ENCODE measurements at regions not wholly inside any gene's neighbourhood (a gene's known extent, or its start where the extent isn't known, plus 50 kb on each side); places are given as distances from the start of the nearest gene placed in this dataset.
"Not testable (repeated sequence)": the region's sequence is repeated elsewhere in the genome, so short reads cannot be mapped to it uniquely, and the experiment has no call there.

DNA sequence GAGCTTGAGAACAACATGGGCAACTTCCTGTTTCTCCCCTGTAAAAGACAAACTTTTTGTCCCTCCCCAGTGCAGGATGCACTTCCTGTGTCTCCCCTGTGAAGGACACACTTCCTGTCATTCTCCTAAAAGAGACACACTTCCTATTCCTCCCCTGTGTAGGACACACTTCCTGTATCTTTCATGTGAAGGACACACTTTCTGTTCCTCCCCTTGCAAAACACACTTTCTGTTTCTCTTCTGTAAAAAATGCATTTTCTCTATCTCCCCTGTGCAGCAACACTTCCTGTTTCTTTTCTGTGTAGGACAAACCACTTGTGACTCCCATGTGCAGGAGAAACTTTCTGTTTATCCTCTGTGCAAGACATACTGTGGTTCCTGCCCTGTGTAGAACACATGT, 488.6 kb upstream of the USP9Y start:
- no peak overlapping the region for H3K4me3 Mint-ChIP-seq
- no peaks in the 10 kb centered on the region for H3K27me3 Mint-ChIP-seq
- no peak for ATAC-seq
- peaks cover 26% of the 10 kb centered on the region for H3K36me3 Mint-ChIP-seq
- H3K27ac Mint-ChIP-seq: no peak overlapping the region
- H3K4me1 Mint-ChIP-seq: peaks cover 51% of the 10 kb centered on the region
- peaks cover 51% of the 10 kb centered on the region for H3K9me3 Mint-ChIP-seq

DNA sequence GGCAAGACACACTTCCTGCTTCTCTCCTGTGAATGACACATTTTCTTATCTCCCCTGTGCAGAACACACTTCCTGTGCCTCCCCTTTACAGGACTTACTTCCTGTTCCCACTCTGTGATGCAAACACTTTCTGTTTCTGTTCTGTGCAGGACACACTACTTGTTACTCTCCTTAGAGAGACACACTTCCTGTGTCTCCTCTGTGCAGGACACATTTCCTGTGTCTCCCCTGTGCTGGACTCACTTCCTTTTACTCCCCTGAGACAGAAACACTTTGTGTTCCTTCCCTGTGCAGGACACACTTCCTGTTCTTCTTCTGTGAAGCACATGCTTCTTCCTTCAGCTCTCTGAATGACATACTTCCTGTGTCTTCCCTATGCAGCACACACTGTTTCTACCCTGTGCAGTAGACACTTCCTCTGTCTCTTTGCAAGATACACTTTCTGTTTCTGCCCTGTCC, 485.4 kb upstream of the USP9Y start:
- H3K27ac Mint-ChIP-seq: no peak overlapping the region
- H3K27me3 Mint-ChIP-seq: no peaks in the 10 kb centered on the region
- H3K4me1 Mint-ChIP-seq: peaks cover 62% of the 10 kb centered on the region
- ATAC-seq: no peak
- peaks cover 60% of the 10 kb centered on the region for H3K9me3 Mint-ChIP-seq
- H3K36me3 Mint-ChIP-seq: peaks cover 26% of the 10 kb centered on the region
- no peak overlapping the region for H3K4me3 Mint-ChIP-seq

DNA sequence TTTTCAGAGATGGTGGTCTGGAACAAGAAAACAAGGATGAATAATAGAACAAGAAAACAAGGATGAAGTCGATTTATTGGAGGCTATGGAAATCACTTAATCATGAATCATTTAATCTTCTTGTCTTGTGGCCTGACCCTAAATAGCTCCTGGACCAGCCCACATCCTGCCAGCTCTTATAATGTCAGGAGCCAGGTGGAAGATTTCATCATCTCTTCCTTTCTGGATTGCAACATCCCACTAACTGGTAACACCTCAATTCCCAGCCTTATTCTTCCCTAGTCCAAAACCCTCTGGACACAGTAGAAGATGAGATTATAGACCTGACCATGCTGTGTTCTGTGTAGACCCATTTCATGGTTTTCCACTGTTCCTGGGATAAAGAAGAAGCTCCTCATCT, 470.1 kb upstream of the USP9Y start:
- ATAC-seq: no peak
- no peaks in the 10 kb centered on the region for H3K9me3 Mint-ChIP-seq
- no peaks in the 10 kb centered on the region for H3K27me3 Mint-ChIP-seq
- H3K27ac Mint-ChIP-seq: no peak overlapping the region
- H3K4me1 Mint-ChIP-seq: no peaks in the 10 kb centered on the region
- no peaks in the 10 kb centered on the region for H3K36me3 Mint-ChIP-seq
- H3K4me3 Mint-ChIP-seq: no peak overlapping the region

DNA sequence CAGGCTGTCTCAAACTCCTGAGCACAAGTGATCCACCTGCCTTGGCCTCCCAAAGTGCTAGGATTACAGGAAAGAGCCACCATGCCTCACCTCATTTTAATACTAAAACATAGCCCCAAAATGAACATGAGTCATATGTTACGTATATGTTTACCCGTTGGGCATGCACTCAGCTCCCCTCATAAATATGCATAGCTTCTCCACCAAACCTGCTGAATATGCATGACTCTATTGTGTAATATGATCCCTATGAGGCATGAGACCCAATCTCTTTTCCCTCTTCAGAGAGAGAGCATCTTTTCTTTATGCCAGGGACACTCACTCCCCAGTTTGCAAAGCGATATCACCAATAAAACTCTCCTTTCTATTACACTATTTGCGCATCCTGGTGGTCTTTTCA, 464.6 kb upstream of the USP9Y start:
- H3K4me1 Mint-ChIP-seq: no peaks in the 10 kb centered on the region
- H3K27ac Mint-ChIP-seq: no peak overlapping the region
- H3K27me3 Mint-ChIP-seq: no peaks in the 10 kb centered on the region
- H3K9me3 Mint-ChIP-seq: no peaks in the 10 kb centered on the region
- ATAC-seq: no peak
- H3K36me3 Mint-ChIP-seq: no peaks in the 10 kb centered on the region
- no peak overlapping the region for H3K4me3 Mint-ChIP-seq

DNA sequence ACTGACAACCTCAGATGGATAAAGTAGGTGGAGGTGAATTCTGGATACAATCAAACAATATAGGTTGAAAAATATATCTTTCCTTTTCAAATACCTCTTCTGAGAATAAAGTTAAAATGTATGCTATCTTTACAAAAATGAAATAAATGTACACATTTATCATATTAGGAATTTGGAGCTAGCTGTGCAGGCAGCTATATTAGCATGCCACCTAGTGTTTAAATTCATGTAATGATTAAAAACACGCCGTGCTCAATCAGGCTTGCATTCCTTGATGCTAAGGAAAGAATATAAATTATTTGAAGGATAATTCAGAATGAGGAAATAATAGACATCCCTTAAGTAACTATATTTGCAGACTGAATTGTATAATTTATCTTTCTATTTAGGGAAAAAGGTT, 460.7 kb upstream of the USP9Y start:
- H3K9me3 Mint-ChIP-seq, H3K27ac Mint-ChIP-seq, H3K36me3 Mint-ChIP-seq, H3K27me3 Mint-ChIP-seq, H3K4me3 Mint-ChIP-seq, ATAC-seq, H3K4me1 Mint-ChIP-seq: not testable (repeated sequence)

DNA sequence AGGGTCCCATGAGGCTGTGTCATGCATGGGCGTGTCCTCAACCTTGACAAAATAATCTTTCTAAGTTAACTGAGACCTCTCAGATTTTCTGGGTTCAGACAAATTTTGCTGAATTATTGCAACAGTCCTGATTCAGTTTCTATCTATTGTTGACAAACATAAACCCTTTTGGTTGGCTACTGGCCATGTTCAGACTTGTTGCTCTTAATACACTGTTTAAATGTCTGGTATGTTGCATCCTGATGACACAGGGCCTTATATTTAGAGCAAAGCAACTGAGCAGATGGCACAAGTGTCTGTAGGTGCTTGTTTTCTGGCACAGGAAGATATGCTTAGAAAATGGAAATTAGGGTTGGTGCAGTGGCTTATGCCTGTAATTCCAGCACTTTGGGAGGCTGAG, 456.9 kb upstream of the USP9Y start:
- Mint-ChIP-seq H3K27me3 (no peaks in the 10 kb centered on the region), H3K36me3 (no peaks in the 10 kb centered on the region), H3K4me1 (no peaks in the 10 kb centered on the region), H3K4me3 (no peak overlapping the region), H3K9me3 (no peaks in the 10 kb centered on the region), H3K27ac (no peak overlapping the region)
- no peak for ATAC-seq

DNA sequence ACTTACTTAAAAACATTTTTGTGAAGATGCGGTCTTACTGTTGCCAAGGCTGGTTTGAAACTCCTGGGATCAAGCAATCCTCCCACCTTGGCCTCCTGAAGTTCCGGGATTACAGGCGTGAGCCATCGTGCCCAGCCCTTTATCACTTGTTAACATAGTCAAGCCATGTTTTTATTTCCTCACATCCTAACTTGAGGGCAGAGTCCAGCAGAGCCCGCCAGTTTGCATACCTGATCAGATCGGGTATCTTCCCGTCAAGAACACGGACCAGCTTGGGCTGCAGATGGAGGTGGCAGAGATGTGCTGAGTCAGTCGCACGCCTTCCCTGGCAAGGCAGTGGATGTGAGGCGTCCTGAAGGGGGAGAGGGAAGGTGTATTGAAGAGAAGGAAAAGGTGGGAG, 447.3 kb upstream of the USP9Y start:
- H3K4me1 Mint-ChIP-seq: no peaks in the 10 kb centered on the region
- H3K9me3 Mint-ChIP-seq: peaks cover 6% of the 10 kb centered on the region
- no peak overlapping the region for H3K4me3 Mint-ChIP-seq
- no peaks in the 10 kb centered on the region for H3K27me3 Mint-ChIP-seq
- no peaks in the 10 kb centered on the region for H3K36me3 Mint-ChIP-seq
- H3K27ac Mint-ChIP-seq: no peak overlapping the region
- ATAC-seq: no peak

DNA sequence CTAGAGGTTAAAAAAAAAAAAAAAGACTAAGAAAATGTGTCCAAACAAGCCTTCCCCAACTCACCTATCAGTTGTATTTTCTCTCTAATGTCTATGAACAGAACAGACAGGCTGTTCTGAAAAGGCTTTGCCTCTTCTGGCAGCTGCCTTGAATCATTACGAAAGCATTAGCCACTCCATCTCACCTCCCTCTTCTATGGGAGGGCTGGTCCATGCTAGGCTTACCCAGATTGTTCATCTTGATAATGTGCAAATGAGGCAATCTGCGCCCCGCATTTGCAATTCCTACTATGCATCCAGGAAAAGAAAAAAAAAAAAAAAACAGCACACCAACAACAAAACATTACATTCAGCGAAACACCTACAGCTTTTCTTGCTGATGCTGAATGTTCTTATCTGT, 429.9 kb upstream of the USP9Y start:
- no peak overlapping the region for H3K27ac Mint-ChIP-seq
- no peak overlapping the region for H3K4me3 Mint-ChIP-seq
- H3K27me3 Mint-ChIP-seq: no peaks in the 10 kb centered on the region
- ATAC-seq: no peak
- no peaks in the 10 kb centered on the region for H3K9me3 Mint-ChIP-seq
- no peaks in the 10 kb centered on the region for H3K4me1 Mint-ChIP-seq
- H3K36me3 Mint-ChIP-seq: no peaks in the 10 kb centered on the region

DNA sequence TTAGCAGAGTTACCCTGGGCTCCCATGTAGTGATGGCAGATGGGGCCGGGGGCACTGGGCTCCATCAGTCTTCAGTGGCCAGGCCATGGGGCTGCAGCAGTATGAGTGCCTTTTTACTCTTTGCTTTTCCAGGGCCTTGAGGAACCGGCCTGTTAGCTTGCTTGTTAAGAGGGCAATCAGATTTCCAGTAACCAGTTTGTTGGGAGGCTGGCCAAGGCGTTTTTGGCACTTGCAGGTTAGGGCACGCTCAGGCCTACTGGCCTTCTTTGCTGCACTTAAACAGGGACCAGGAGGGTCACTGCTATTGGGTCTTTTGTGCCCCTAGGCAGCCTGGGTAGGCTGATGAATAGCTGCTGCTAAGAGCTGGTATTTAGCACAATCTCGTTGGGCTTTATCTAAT, 415.4 kb upstream of the USP9Y start:
- no peaks in the 10 kb centered on the region for H3K36me3 Mint-ChIP-seq
- H3K4me1 Mint-ChIP-seq: peaks cover 12% of the 10 kb centered on the region
- H3K4me3 Mint-ChIP-seq: no peak overlapping the region
- ATAC-seq: no peak
- H3K27ac Mint-ChIP-seq: no peak overlapping the region
- H3K27me3 Mint-ChIP-seq: peaks cover 8% of the 10 kb centered on the region
- H3K9me3 Mint-ChIP-seq: peaks cover 13% of the 10 kb centered on the region

DNA sequence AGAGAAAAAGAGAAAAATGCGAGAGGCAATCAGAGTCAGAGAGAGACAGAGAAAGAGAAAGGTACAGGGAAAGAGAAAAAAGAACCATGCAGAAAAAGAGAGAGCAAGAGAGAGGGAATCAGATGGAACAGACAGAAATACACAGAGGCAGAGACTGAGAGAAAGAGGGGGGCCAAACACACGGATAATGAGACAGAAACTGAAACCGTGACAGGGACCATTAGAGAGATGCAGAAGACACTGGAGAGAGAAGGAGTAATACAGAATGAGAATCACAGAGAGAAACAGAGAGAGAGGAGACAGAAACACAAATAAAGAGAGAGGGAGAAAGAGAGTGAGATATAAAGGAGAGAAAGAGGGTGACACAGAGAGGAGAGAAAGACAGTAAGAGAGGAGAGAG, 412.1 kb upstream of the USP9Y start:
- Mint-ChIP-seq H3K4me1 (peaks cover 12% of the 10 kb centered on the region), H3K27ac (no peak overlapping the region), H3K9me3 (peaks cover 9% of the 10 kb centered on the region), H3K27me3 (peaks cover 8% of the 10 kb centered on the region), H3K4me3 (no peak overlapping the region), H3K36me3 (no peaks in the 10 kb centered on the region)
- no peak for ATAC-seq

DNA sequence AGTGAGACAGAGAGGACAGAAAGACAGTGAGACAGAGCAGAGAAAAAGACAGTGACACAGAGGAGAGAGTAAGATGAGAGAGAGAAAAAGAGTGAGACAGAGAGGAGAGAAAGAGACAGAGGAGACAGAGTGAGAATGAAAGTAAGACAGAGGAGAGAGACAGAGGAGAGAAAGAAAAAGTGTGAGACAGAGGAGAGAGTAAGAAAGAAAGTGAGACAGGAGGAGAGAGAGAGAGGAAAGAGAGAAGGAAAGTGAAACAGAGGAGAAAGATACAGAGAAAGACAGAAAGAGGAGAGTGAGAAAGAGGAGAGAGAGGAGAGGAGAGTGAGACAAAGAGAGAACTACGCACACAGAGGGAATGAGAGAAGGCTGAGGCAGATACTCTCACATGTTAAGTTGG, 411.6 kb upstream of the USP9Y start:
- H3K27me3 Mint-ChIP-seq: peaks cover 8% of the 10 kb centered on the region

DNA sequence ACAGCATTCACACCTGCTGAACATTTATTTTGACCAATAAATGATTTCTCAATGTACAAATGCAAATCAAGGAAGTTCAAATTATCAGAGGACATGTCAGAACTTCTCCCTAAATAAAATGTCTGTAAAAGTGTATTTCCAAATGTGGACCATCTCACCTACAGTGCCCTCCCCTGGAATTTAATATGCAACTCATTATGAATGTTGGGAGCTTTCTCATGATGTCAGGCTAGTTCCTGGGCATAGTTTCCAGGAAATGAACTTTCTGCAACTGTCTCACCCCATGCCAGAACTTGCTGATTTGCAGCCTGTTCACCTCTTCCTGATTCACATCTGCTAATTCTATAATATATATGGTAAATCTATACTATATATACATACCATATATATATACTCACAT, 408.5 kb upstream of the USP9Y start:
- Mint-ChIP-seq H3K27ac (no peak overlapping the region), H3K36me3 (no peaks in the 10 kb centered on the region), H3K4me1 (peaks cover 12% of the 10 kb centered on the region), H3K27me3 (no peaks in the 10 kb centered on the region), H3K9me3 (no peaks in the 10 kb centered on the region), H3K4me3 (no peak overlapping the region)
- no peak for ATAC-seq

More for the DNA sequence above, 411.6 kb upstream of the USP9Y start:
- Mint-ChIP-seq H3K9me3 (peaks cover 6% of the 10 kb centered on the region), H3K27ac (no peak overlapping the region), H3K36me3 (no peaks in the 10 kb centered on the region), H3K4me1 (peaks cover 12% of the 10 kb centered on the region), H3K4me3 (no peak overlapping the region)
- ATAC-seq: no peak

DNA sequence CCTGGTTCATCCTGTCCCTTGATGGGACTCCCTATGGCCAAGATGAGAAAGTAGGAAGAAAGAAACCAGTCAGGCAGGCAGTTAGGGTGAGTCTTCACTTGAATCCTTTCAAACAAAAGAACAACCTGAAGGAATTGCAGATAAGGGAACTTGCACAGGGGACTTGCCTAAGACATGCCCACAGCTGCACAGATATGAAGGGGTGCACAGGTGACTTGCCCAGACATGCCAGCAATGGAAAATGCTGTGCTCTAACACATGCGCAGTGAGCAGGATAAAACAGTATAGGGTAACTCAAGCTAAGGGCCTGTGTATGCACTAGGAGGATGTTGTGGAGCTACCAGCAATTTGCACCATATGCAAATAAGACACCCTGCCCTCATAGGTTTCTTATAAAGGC, 404.6 kb upstream of the USP9Y start:
- Mint-ChIP-seq H3K27ac (no peak overlapping the region), H3K27me3 (no peaks in the 10 kb centered on the region), H3K36me3 (no peaks in the 10 kb centered on the region), H3K4me1 (no peaks in the 10 kb centered on the region), H3K4me3 (no peak overlapping the region), H3K9me3 (no peaks in the 10 kb centered on the region)
- ATAC-seq: no peak

DNA sequence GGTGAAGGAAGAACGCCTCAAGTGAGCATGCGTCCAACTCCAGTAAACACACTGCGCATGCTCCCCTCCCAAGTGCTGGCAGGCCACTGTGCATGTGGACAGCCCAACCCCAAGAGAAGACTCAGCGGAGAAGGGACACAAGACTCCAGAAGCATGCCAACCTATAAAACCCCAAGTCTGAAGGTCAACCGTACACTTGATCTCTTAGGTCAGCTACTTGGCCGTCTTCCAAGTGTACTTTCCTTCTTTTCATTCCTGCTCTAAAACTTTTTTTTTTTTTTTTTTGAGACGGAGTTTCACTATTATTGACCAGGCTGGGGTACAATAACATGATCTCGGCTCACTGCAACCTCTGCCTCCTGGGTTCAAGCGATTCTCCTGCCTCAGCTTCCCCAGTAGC, 401.2 kb upstream of the USP9Y start:
- H3K9me3 Mint-ChIP-seq, H3K27ac Mint-ChIP-seq, H3K4me1 Mint-ChIP-seq, H3K27me3 Mint-ChIP-seq, ATAC-seq, H3K36me3 Mint-ChIP-seq, H3K4me3 Mint-ChIP-seq: not testable (repeated sequence)

DNA sequence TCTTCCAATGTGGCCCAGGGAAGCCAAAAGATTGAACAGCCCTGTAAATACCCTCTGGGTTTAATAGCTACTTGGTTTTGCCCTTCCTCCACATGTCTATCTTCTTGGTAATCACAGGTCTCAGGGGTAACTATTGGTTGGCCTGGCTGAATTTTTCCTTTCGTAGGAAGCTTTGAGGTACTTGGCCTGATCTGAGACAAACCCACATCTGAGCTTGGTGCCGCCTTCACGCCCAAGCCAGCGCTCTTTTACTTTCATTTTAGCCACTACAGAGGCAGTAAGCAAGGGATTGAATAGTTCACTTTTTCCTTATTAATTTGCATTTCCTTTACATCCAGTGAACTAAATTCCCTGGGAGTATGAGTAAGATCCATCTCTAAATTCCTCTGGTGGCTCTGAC, 397.6 kb upstream of the USP9Y start:
- ATAC-seq: no peak
- no peak overlapping the region for H3K4me3 Mint-ChIP-seq

DNA sequence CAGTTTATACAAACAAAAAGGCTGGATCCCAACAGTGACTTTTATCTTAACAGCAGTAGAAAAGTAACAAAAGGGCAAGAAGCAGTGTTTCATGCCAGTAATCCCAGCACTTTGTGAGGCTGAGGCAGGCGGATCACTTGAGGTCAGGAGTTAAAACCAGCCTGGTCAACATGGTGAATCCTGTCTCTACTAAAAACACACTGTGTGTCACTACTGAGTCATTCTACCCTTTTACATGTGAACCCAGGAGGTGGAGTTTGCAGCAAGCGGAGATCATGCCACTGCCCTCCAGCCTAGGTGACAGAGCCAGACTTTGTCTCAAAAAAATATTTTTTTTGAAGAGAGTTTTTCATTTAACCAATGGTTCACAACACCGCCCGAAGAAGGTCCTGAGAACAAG, 395.6 kb upstream of the USP9Y start:
- H3K4me1 Mint-ChIP-seq: no peaks in the 10 kb centered on the region
- no peak overlapping the region for H3K27ac Mint-ChIP-seq
- ATAC-seq: no peak
- no peaks in the 10 kb centered on the region for H3K36me3 Mint-ChIP-seq
- H3K4me3 Mint-ChIP-seq: no peak overlapping the region
- H3K27me3 Mint-ChIP-seq: no peaks in the 10 kb centered on the region
- no peaks in the 10 kb centered on the region for H3K9me3 Mint-ChIP-seq

More for the DNA sequence above, 397.6 kb upstream of the USP9Y start:
- no peaks in the 10 kb centered on the region for H3K27me3 Mint-ChIP-seq
- H3K36me3 Mint-ChIP-seq: no peaks in the 10 kb centered on the region
- no peaks in the 10 kb centered on the region for H3K4me1 Mint-ChIP-seq
- no peaks in the 10 kb centered on the region for H3K9me3 Mint-ChIP-seq
- H3K27ac Mint-ChIP-seq: no peak overlapping the region

DNA sequence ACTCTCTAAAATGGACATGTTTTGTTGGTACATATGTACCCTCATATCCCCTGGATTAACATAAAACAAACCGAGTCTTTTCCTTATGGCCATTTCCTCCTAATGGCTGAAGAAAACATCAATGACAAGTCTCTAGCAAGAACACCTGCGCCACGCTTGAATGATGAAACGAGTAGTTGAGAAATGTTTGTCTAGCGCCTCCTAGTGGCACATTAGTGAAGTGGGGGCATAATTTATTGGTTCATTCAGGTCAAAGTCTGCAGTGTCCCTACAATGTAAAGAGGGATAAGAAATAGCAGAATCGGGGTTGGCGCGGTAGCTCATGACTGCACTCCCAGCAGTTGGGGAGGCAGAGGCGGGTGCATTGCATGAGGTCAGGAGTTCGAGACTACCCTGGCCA, 391.8 kb upstream of the USP9Y start:
- no peaks in the 10 kb centered on the region for H3K9me3 Mint-ChIP-seq
- no peaks in the 10 kb centered on the region for H3K36me3 Mint-ChIP-seq
- H3K4me1 Mint-ChIP-seq: no peaks in the 10 kb centered on the region
- H3K27ac Mint-ChIP-seq: no peak overlapping the region
- ATAC-seq: no peak
- H3K4me3 Mint-ChIP-seq: no peak overlapping the region
- H3K27me3 Mint-ChIP-seq: no peaks in the 10 kb centered on the region
